ENCODE measurements at regions not wholly inside any gene's neighbourhood (a gene's known extent, or its start where the extent isn't known, plus 50 kb on each side); places are given as distances from the start of the nearest gene placed in this dataset.
A peak's percentile ranks its signal among the peaks of the same experiment; 100 is the strongest.

DNA sequence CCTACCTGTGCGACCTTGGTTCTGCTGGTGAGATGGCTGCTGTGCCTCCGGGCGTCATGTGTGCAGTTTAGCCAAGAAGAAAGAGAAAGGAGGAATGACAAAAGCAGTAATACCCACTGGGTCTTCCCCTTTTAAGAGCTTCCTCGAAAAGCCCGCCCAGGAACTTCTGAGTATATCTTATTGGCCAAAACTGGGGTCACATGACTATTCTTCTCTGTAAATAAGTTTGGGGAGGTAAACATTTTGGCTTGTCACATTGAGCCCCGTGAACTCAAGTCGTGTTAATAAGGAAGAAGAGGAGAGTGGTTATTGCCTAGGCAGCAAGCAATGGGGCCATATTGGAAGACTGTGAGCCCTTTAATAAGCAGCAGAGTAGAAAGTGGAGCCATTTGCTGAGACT is 130.4 kb upstream of the ECI2 start:
- no peaks in the 10 kb centered on the region for H3K79me1 ChIP-seq (ENCODE audit: low read depth, low read length)
- no peak overlapping the region for H3K4me3 ChIP-seq (ENCODE audit: low read length in 2 of 2)
- no peak overlapping the region for H3K4me2 ChIP-seq (ENCODE audit: insufficient read depth, low read length, poor library complexity, severe bottlenecking)
- H3K9ac ChIP-seq (ENCODE audit: low read depth, low read length, poor library complexity) = no peak overlapping the region
- H2BK12ac ChIP-seq (ENCODE audit: low read length) = no peak overlapping the region
- H2AFZ ChIP-seq (ENCODE audit: low read length) = no peak overlapping the region
- H3K18ac ChIP-seq (ENCODE audit: low read length) = no peak overlapping the region
- no peak overlapping the region for H4K8ac ChIP-seq (ENCODE audit: low read depth, low read length)
- no peak overlapping the region for H3K4ac ChIP-seq (ENCODE audit: low read length)
- no peak overlapping the region for H3K27ac ChIP-seq (replicated peaks; ENCODE audit: low read length)
- no peak overlapping the region for H3K23ac ChIP-seq (ENCODE audit: low read depth, low read length, poor library complexity)
- no peak overlapping the region for H2AK5ac ChIP-seq (ENCODE audit: low read depth, low read length)
- peaks cover 0 to 3% (median 0%) of the 10 kb centered on the region in 3 experiments for H3K27me3 ChIP-seq (ENCODE audit: control insufficient read depth in 3 of 3, insufficient read depth in 3 of 3, low read depth in 1 of 3, low read length in 3 of 3)
- H2BK120ac ChIP-seq (ENCODE audit: low read depth, low read length) = no peak overlapping the region
- H3K4me1 ChIP-seq (ENCODE audit: control insufficient read depth in 2 of 2, insufficient read depth in 1 of 2, low read depth in 1 of 2, low read length in 2 of 2) = no peaks in the 10 kb centered on the region
- no peak for DNase-seq (ENCODE audit: low spot score)
- no CpG with 5 or more reads among the region's 7 CpGs for WGBS, 2 donors (ENCODE audit: extremely low coverage in 2 of 2, insufficient read length in 2 of 2, insufficient replicate concordance in 1 of 2)
- H3K9me3 ChIP-seq (replicated peaks in 1 of 2; ENCODE audit: control insufficient read depth in 2 of 2, insufficient read depth in 1 of 2, low read depth in 1 of 2, low read length in 2 of 2) = no peaks in the 10 kb centered on the region
- H2BK15ac ChIP-seq (ENCODE audit: low read length) = no peak overlapping the region
- no peak overlapping the region for H2BK5ac ChIP-seq (ENCODE audit: low read length)
- no peak overlapping the region for H4K91ac ChIP-seq (ENCODE audit: low read depth, low read length, poor library complexity)
- H3K36me3 ChIP-seq (replicated peaks in 1 of 2; ENCODE audit: control insufficient read depth in 2 of 2, insufficient read depth in 2 of 2, low read length in 2 of 2) = no peaks in the 10 kb centered on the region
- H3K14ac ChIP-seq (ENCODE audit: low read length) = no peak overlapping the region

DNA sequence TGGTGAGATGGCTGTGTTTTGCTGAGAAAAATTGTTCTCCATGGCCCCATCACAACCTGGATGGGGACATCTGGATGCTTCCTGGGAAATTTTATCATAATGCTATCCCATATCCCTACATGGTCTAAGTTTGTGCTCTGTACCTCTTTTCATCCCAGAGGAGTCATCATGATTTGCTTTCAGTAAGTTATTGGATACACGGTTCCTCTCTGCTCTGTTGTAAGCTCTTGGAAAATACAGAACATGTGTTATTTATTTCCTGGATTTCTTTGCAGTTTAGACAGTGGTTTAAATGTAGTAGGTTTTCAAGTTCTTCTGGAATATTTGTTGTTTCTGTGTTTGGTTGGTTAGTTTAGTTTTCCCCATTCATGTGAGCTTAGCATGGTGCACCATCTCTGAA is 129.2 kb upstream of the ECI2 start:
- Histone ChIP-seq H2BK15ac (ENCODE audit: low read length) (no peak overlapping the region), H3K4ac (ENCODE audit: low read length) (no peak overlapping the region), H3K9me3 (replicated peaks in 1 of 2; ENCODE audit: control insufficient read depth in 2 of 2, insufficient read depth in 1 of 2, low read depth in 1 of 2, low read length in 2 of 2) (no peaks in the 10 kb centered on the region), H2AK5ac (ENCODE audit: low read depth, low read length) (no peak overlapping the region), H3K23ac (ENCODE audit: low read depth, low read length, poor library complexity) (no peak overlapping the region), H4K8ac (ENCODE audit: low read depth, low read length) (no peak overlapping the region), H2BK12ac (ENCODE audit: low read length) (no peak overlapping the region), H3K27me3 (ENCODE audit: control insufficient read depth in 3 of 3, insufficient read depth in 3 of 3, low read depth in 1 of 3, low read length in 3 of 3) (peaks cover 0 to 3% (median 0%) of the 10 kb centered on the region in 3 experiments), H3K4me2 (ENCODE audit: insufficient read depth, low read length, poor library complexity, severe bottlenecking) (no peak overlapping the region), H3K4me1 (ENCODE audit: control insufficient read depth in 2 of 2, insufficient read depth in 1 of 2, low read depth in 1 of 2, low read length in 2 of 2) (no peaks in the 10 kb centered on the region), H4K91ac (ENCODE audit: low read depth, low read length, poor library complexity) (no peak overlapping the region), H3K36me3 (replicated peaks in 1 of 2; ENCODE audit: control insufficient read depth in 2 of 2, insufficient read depth in 2 of 2, low read length in 2 of 2) (no peaks in the 10 kb centered on the region), H2BK5ac (ENCODE audit: low read length) (no peak overlapping the region), H3K27ac (replicated peaks; ENCODE audit: low read length) (no peak overlapping the region), H3K18ac (ENCODE audit: low read length) (no peak overlapping the region), H3K9ac (ENCODE audit: low read depth, low read length, poor library complexity) (no peak overlapping the region), H3K79me1 (ENCODE audit: low read depth, low read length) (no peaks in the 10 kb centered on the region), H3K14ac (ENCODE audit: low read length) (no peak overlapping the region), H2BK120ac (ENCODE audit: low read depth, low read length) (no peak overlapping the region), H3K4me3 (ENCODE audit: low read length in 2 of 2) (peak overlapping the region in 1 of 2 donors; percentile 64), H2AFZ (ENCODE audit: low read length) (no peak overlapping the region)
- no peak for DNase-seq (ENCODE audit: low spot score)
- WGBS, 2 donors (ENCODE audit: extremely low coverage in 2 of 2, insufficient read length in 2 of 2, insufficient replicate concordance in 1 of 2) = no CpG with 5 or more reads among the region's 1 CpG

DNA sequence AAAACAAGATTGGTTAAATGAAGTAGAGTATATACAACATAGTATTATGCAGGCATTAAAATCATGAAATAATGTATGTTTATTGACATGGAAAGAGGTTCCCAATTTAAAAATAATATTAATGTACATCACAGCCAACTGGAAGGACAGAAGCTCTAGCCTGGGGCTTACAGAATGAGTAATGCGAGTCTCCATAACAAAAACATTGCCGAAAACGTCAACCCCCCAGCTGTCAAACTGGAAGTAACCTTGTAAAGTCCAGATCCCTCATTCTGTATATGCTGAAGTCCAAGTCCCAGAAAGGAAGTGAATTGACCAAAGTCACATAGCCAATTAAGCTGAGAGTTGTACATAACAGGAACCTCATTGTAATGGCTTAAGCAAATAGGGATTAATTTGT is 128.7 kb upstream of the ECI2 start:
- peaks cover 0 to 3% (median 0%) of the 10 kb centered on the region in 3 experiments for H3K27me3 ChIP-seq (ENCODE audit: control insufficient read depth in 3 of 3, insufficient read depth in 3 of 3, low read depth in 1 of 3, low read length in 3 of 3)
- no peaks in the 10 kb centered on the region for H3K36me3 ChIP-seq (replicated peaks in 1 of 2; ENCODE audit: control insufficient read depth in 2 of 2, insufficient read depth in 2 of 2, low read length in 2 of 2)
- no peak overlapping the region for H3K27ac ChIP-seq (replicated peaks; ENCODE audit: low read length)
- H3K4me3 ChIP-seq (ENCODE audit: low read length in 2 of 2) = no peak overlapping the region
- no peak overlapping the region for H3K4ac ChIP-seq (ENCODE audit: low read length)
- WGBS, 2 donors (ENCODE audit: extremely low coverage in 2 of 2, insufficient read length in 2 of 2, insufficient replicate concordance in 1 of 2) = no CpG with 5 or more reads among the region's 3 CpGs
- H3K14ac ChIP-seq (ENCODE audit: low read length) = no peak overlapping the region
- no peaks in the 10 kb centered on the region for H3K4me1 ChIP-seq (ENCODE audit: control insufficient read depth in 2 of 2, insufficient read depth in 1 of 2, low read depth in 1 of 2, low read length in 2 of 2)
- H3K4me2 ChIP-seq (ENCODE audit: insufficient read depth, low read length, poor library complexity, severe bottlenecking) = no peak overlapping the region
- no peak overlapping the region for H2BK15ac ChIP-seq (ENCODE audit: low read length)
- no peak overlapping the region for H2BK5ac ChIP-seq (ENCODE audit: low read length)
- H3K18ac ChIP-seq (ENCODE audit: low read length) = no peak overlapping the region
- H4K8ac ChIP-seq (ENCODE audit: low read depth, low read length) = no peak overlapping the region
- H2AFZ ChIP-seq (ENCODE audit: low read length) = no peak overlapping the region
- H3K9me3 ChIP-seq (replicated peaks in 1 of 2; ENCODE audit: control insufficient read depth in 2 of 2, insufficient read depth in 1 of 2, low read depth in 1 of 2, low read length in 2 of 2) = no peaks in the 10 kb centered on the region
- no peaks in the 10 kb centered on the region for H3K79me1 ChIP-seq (ENCODE audit: low read depth, low read length)
- H3K9ac ChIP-seq (ENCODE audit: low read depth, low read length, poor library complexity) = no peak overlapping the region
- H2AK5ac ChIP-seq (ENCODE audit: low read depth, low read length) = no peak overlapping the region
- DNase-seq (ENCODE audit: low spot score) = no peak
- H2BK120ac ChIP-seq (ENCODE audit: low read depth, low read length) = no peak overlapping the region
- no peak overlapping the region for H3K23ac ChIP-seq (ENCODE audit: low read depth, low read length, poor library complexity)
- H2BK12ac ChIP-seq (ENCODE audit: low read length) = no peak overlapping the region
- H4K91ac ChIP-seq (ENCODE audit: low read depth, low read length, poor library complexity) = no peak overlapping the region

DNA sequence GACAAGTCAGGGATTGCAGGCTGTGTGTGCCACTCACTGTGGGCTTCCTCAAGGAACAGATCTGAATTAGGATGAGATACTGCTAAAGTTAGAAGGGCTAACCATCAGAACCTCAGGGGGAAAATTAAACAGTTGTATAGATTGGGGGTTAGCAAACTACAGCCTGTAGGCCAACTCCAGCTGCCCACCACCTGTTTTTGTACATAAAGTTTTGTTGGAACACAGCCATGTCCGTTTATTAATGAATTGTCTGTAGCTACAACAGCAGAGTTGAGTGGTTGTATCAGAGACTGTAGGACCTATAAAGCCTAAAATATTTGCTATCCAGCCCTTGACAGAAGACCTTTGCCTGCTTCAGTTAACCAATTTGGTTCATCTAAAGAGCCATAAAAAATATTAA is 127.2 kb upstream of the ECI2 start:
- H2BK12ac ChIP-seq (ENCODE audit: low read length) = no peak overlapping the region
- no peak overlapping the region for H4K8ac ChIP-seq (ENCODE audit: low read depth, low read length)
- no peak overlapping the region for H3K4ac ChIP-seq (ENCODE audit: low read length)
- H2BK5ac ChIP-seq (ENCODE audit: low read length) = no peak overlapping the region
- H4K91ac ChIP-seq (ENCODE audit: low read depth, low read length, poor library complexity) = no peak overlapping the region
- H3K36me3 ChIP-seq (replicated peaks in 1 of 2; ENCODE audit: control insufficient read depth in 2 of 2, insufficient read depth in 2 of 2, low read length in 2 of 2) = no peaks in the 10 kb centered on the region
- peaks cover 0 to 3% of the 10 kb centered on the region in 2 donors for H3K4me1 ChIP-seq (ENCODE audit: control insufficient read depth in 2 of 2, insufficient read depth in 1 of 2, low read depth in 1 of 2, low read length in 2 of 2)
- H3K27ac ChIP-seq (replicated peaks; ENCODE audit: low read length) = no peak overlapping the region
- H2BK120ac ChIP-seq (ENCODE audit: low read depth, low read length) = no peak overlapping the region
- no peak overlapping the region for H3K18ac ChIP-seq (ENCODE audit: low read length)
- H2BK15ac ChIP-seq (ENCODE audit: low read length) = no peak overlapping the region
- no peak for DNase-seq (ENCODE audit: low spot score)
- no peak overlapping the region for H2AFZ ChIP-seq (ENCODE audit: low read length)
- no peaks in the 10 kb centered on the region for H3K9me3 ChIP-seq (replicated peaks in 1 of 2; ENCODE audit: control insufficient read depth in 2 of 2, insufficient read depth in 1 of 2, low read depth in 1 of 2, low read length in 2 of 2)
- no CpG with 5 or more reads among the region's 1 CpG for WGBS, 2 donors (ENCODE audit: extremely low coverage in 2 of 2, insufficient read length in 2 of 2, insufficient replicate concordance in 1 of 2)
- no peak overlapping the region for H2AK5ac ChIP-seq (ENCODE audit: low read depth, low read length)
- H3K27me3 ChIP-seq (ENCODE audit: control insufficient read depth in 3 of 3, insufficient read depth in 3 of 3, low read depth in 1 of 3, low read length in 3 of 3) = peaks cover 0 to 3% (median 0%) of the 10 kb centered on the region in 3 experiments
- H3K4me3 ChIP-seq (ENCODE audit: low read length in 2 of 2) = no peak overlapping the region
- no peak overlapping the region for H3K14ac ChIP-seq (ENCODE audit: low read length)
- no peak overlapping the region for H3K23ac ChIP-seq (ENCODE audit: low read depth, low read length, poor library complexity)
- H3K79me1 ChIP-seq (ENCODE audit: low read depth, low read length) = no peaks in the 10 kb centered on the region
- H3K4me2 ChIP-seq (ENCODE audit: insufficient read depth, low read length, poor library complexity, severe bottlenecking) = no peak overlapping the region
- H3K9ac ChIP-seq (ENCODE audit: low read depth, low read length, poor library complexity) = no peak overlapping the region

Measured in neuronal stem cell (in vitro differentiated cells).